ENCODE measurements at regions not wholly inside any gene's neighbourhood (a gene's known extent, or its start where the extent isn't known, plus 50 kb on each side); places are given as distances from the start of the nearest gene placed in this dataset.

DNA sequence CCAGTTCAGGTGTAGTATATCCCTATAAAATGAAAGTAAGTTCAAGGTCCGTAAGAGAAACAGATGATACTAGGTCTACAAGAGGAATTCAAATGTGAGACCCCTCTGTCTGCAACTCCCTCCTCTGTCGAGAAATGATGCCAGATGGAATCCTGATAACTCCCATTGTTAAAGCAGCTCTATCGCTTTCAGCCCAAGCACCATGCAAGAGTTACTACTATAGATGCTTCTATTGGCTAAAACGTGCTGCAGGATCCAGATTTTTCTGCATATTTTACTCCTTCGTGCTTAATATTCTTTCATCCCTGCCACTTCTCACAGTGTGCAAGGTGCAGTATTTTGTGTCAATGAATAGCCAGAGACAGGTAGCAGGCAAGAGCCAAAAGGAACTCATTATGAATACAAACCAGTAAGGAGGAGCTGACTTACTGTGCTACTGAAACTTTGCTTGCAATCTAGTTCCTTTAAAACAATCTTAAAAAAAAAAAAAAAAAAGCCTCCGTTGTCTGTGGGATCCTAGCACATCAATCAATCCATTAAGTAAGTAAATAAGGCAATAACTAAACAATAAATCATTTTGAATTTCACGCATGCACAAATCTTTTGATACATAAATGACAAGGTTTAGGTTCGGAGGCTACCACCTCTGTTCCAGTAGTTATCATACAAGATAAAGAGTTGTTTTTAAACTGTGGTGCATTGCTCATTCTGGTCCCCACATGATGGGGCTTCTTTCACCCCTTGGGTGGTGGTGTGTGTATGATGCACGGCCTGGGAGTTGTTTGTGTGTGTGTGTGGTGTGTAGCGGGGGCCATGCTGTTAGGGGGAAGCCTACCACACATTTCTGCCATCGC lies 151.1 kb upstream of the MPDZ start:
- DNase-seq: no peak

DNA sequence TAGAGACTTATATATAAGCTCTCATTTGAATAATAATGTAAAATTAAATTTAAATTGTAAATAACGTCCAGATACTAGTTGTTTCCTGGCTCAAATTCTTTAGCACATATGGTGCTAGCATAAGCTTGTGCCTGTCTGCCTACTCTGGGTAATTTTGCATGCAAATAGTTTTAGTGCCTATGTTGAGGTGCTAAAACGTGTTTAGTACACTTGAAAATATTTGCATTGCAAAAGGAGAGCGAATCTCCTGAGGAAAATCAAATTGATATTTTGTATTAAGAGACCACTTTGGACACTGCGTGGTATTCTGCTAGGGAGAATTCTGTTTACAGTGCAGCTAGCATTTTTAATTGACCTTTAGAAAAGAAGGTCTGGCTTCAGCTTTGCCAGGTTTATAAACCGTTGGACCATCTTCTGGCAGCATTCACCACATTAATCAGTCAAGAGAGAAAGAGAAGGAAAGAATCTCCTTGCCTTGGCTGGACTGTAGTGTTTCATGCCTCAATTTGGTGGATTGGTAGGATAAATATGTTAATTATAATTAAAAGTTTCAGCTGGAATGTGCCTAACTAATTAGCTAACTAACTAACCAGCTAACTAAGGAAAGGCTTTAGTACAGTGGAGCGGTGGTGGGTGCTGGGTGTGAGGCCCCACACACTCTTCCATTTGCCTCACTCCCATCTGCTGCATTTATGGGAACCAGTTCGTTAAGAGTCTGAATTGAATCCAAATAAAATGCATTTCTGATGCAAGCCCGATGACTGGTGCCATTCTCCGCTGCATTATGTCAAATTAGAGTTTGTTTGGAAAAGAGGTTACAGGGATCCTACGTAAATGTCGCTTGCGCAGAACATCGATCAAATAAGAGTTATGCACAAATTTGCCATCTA lies 150.1 kb upstream of the MPDZ start:
- no peak for DNase-seq

DNA sequence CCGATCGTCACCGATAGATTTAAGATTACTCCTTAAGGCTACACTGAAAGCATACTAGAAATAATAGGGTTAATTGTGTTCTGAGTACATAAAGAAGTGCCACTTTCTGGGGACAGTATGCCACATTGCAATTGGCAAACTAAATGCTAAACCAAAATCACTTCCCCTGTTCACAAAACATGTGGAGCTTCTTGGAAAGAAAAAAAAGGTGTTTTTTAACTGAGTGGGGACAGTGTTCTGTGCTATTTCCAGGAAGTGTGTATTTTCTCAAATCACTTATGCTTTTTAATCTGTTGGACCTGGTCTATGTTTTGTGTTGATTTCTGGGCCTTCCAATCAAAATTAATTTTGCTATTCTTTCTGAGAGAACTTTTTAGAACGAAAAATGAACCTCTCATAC lies 149.3 kb upstream of the MPDZ start:
- no peak for DNase-seq

DNA sequence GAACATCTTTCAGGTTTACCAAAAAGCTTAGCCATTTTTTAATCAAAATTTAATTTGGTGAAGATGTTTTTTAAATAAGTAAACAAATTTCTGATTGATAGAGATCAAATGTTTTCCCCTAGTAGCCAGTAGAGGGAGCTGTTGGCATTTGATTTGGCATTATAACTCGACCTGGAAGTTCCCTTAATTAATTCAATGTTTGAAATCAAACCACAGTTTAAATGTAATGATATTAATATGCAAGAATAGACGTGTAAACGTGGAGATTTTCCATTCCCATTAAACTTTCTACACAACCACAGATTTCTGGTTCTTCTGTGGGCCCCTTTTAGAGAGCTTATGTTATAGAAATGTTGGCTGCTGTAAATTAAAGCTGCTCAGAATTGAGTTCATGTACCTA lies 148.1 kb upstream of the MPDZ start:
- DNase-seq: no peak

DNA sequence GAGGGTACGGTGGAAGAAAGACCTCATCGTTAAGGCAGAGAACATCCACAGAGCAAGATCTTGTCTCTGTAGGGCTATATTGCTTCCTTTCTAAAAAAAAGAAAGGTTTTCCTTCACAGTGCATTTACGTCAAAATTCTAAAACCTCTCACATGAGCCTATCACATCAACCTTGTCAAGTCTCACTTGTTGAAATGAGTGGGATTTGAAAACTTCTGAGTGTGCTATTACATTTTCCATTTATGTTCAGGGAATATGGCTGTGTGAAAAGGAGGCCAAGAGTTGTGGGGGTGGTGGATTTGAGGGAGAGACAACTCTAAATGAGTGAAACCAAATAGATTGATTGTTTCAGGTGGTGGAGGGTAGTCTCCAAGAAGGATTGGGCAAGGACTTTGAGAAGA lies 147.1 kb upstream of the MPDZ start:
- DNase-seq: no peak

DNA sequence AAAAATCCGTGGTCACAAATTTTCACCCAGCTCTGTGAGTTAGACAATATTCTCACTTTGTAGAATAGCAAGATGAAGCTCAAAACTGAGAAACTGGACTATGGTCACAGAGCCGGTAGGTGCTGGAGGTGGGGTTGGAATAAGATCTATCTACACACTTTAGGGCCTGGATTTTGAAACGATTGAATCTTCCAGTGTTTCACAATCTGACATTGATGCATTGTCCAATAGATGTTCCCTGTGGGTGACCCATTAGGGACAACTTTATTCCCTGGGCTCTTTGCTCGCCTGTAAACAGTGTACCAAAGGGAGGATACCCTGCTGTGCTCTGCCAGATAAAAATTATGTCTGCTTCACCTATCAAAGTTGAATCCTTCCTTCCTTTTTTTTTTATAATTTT lies 145.4 kb upstream of the MPDZ start:
- no peak for DNase-seq

DNA sequence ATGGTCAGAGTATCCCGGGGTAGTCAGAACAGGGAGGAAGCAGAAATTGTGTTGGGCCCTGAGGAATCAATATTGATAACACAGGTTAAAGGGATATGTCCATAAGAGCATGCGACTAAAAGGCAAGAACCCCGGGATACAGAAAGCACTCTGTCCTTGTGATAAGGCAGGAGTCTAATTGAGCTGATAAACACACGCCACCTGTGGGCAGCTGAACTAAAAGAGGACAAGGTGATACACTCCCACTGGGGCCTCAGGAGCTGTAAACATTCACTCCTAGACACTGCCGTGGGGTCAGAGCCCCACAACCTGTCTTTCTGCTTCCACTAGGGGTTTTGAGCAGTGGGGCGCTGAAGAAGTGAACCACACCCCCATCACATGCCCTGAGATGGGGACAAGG lies 144.7 kb upstream of the MPDZ start:
- no peak for DNase-seq

DNA sequence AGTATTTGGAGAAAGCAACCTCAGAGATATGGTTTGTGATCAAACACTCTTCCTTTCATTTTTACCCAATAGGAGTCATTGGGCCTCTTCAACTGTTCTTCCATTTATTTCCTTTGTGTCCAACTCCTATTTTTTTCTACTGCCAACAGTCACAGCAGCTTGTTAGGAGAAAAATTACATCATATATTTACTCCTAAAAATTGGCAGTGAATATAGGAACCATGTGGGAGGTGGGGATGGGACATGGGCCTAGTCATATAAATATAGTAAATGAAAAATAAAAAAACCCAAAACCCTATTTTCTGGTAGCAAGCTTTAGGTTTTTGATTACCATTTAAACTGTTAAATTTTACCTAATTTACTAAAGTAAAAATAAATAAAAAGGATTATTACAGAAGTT lies 134.9 kb upstream of the MPDZ start:
- no peak for DNase-seq

DNA sequence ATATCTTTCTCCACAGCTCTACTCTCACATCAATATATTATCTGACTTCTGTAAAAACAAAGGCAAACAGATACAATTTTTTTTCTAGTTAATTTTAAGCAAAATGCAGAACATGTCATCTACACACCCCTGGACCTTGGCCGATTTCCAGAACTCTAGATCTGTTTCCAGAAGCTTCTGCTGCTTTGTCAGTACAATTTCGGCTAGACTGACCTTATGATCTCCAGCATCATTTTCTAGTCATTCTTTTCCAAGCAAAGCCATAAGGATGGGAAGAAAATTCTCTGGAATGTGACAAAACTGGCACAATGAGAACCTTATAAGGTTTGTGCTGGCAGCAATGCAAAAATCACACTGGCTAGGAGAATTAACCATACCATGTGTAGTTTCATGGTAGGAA lies 132.8 kb upstream of the MPDZ start:
- no peak for DNase-seq

DNA sequence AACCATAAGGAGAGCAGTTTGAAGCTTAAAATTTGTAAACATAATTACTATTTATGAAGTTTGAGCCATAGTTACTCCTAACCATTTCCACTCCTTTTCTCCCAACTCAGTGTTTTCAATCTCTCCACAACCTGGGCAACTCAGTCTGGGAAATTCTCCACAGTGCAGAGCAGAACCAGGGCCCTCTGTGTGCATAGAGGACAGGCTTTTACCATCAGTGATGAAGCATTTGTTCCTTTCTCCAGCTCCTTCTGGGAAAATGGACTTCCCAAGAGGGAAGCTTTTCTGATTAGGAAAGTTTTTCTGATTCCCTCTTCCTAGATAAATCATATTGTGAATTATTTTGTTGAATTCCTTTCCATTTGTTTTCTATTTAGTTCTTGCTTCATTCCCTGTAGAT lies 132.3 kb upstream of the MPDZ start:
- no peak for DNase-seq

DNA sequence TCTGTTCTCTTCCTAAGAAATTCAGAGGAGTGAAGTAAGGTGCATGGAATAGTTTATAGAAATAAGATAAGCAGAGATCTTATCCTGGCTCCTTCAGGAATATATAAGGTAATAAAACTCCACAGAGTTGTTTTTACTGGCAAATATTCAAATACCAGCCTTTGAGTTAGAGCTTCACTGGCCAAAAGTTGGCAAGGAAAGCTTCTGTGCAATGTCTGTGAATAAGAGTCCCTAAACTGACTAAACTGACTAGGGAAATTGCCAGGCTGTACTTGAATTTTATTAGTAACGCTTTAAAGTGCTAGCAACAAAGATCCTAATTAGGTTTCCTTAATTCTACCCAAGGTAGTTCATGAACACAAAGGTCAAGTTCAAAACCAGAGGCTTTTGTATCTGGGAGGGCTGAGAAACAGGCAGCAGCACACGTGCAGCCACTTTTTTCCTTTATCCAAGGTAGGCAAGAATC lies 131.1 kb upstream of the MPDZ start:
- no peak for DNase-seq

DNA sequence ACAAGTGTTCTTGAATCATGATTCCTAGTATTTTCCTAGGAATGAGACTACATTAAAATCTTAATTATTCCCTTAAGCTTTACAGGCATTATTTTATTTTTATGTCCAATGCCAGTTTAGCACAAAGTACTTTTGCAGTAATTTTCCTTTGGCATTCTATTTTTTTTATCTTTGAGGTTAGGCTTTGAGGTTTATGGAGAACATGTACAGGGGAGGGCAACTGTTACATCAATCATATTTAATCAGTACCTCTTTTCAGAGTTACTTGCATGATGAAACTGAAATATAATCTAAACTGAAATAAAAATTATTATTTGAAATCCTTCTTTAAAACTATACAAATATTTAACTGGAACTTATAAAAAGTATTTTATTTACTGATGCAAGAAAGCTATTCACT lies 118.2 kb upstream of the MPDZ start:
- DNase-seq: no peak

DNA sequence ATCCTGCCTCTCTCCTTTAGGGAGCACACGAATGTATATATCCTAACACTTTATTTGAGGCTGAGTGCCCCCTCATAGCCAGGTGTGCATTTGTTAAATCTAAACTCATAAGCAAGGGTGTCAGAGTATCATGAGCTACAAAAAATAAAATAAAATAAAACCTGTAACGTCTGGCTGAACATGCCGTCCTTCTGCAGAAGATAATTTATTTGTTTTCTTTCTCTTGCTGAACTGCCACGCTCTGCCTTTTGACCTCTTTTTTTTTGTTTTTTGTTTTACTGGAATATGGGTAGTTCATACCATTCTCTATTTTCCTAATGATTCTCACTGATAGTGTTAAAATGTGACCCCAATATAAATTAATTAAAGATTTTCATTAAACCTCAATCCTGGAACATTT lies 117.7 kb upstream of the MPDZ start:
- DNase-seq: no peak

DNA sequence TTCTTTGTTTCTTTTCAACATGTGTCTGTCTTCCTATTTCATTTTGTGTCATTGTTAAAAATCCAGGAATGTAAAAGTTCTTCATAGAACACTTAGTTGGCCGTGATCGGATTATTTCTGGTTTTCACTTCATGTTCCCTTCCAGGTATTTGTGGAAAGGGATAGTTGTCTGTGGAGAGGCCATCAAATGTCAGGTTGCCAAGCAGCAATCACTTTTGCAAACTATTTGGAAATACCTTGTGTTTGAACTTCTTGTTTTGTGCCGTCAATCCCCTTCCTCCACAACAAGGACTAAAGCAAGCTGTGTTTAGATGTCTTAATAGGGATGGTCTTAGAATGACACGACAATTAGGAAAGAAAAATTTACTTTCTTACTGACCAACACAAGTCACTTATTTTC lies 116.9 kb upstream of the MPDZ start:
- no peak for DNase-seq

DNA sequence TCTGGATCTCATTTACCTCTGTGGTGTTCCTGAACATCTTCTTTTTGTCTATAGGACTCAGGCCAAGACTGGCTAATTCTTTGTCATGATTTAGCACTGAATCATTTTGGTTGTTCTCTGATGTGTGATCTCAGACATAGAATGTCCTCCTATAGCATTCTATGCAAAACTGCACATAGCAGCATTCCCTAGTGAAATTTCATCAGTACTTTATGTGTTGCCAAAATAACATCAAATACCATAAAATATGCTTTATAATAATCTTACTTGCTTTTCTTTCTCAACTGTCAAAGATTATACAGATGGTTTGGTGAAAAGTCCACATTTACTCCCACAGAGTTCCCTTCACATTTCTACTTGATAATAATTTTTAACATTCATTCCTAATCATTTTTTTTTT lies 115.7 kb upstream of the MPDZ start:
- no peak for DNase-seq

DNA sequence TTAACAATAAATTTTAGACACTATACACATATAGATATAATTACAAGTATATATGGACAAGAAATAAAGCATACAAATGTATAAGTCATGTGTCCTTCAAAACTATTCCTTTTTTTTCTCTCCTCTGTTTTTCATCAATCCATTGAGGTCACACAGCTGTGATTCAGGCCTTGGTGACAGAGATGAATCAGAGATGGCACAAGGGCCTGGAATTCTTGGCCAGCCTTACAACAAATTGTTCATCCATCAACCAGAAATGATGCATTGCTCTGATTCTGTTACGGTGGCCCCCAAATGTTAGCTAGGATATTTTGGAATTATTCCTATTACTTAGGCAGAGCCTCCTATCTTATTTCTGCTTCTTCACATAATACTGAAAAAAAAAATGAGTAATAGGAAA lies 108.7 kb upstream of the MPDZ start:
- no peak for DNase-seq

DNA sequence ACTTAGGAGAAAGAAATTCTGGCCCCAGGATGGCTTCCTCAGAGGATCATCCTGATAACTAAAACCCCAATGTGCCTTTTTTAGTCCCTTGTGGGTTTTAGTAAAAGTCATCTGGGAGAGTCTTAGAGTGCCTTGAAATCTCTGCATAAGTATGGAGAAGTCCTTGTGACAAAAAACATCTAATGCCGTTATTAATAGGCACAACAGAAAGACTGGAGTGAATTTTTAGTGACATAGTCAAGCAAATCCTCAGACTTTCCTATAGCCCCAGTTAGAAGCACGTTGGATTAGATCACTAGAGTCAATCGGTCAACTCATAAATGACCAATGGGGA lies 108.2 kb upstream of the MPDZ start:
- no peak for DNase-seq

DNA sequence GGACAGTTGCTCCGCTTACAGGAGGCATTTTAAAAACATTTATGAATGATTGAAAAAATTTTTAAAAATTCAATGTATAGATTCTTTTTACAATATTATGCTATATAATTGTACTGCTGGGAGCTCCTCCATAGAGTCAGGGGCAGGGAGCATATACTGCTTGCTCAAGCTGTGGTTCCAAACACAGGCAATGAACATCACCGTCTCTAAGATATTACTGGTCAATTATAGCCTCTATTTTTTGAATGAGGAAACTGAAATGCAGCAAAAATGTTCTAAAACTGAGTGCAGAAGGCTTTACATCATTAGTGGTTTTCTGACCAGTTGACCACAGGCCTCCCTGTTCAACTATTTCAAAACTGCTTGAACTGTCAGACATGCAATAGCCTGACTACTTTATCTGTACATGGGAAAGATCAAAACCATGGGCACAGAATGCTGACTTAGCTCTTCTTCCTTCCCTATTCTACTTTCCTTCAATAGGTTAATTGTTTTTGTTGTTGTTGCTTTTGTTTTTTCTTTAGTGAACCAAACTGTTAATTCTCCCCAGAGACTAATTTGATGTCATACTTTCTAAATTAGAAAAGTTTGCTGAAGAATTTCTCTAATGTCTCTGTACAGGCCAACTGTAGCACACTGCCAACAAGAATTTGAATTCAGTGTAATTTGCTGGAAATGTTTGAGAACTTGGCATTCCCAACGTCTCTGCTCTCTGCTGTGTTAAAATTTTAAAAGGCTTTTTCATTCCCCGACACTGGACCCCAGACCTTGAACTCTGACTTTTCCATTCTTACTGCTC lies 107.6 kb upstream of the MPDZ start:
- no peak for DNase-seq

DNA sequence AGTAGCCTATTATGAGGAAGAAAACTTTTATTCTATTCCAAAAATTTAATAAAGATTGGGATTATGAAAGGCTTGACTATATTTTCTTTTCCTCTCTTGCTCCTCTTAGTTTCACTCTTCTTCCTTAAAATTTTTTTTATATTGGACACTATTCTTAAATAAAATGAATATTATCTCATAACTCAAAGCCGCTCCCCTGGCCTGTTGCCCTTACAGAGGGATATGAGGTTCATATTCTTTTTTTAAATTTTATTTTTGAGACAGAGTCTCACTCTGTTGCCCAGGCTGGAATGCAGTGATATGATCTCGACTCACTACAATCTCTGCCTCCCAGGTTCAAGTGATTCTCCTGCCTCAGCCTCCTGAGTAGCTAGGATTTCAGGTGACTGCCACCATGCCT lies 106.8 kb upstream of the MPDZ start:
- no peak for DNase-seq

DNA sequence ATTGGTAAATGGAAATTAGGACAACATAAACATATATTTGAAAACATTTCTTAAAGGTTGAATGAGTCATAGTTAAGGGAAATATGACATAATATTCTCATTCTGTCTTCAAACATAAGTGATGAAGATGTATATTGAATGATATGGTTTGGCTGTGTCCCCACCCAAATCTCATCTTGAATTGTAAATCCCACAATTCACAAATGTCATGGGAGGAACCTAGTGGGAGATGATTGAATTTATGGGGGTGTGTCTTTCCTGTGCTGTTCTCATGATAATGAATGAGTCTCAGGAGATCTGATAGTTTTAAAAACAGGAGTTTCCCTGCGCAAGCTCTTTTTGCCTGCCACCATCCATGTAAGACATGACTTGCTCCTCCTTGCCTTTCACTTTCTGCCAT lies 104.4 kb upstream of the MPDZ start:
- DNase-seq: no peak

DNA sequence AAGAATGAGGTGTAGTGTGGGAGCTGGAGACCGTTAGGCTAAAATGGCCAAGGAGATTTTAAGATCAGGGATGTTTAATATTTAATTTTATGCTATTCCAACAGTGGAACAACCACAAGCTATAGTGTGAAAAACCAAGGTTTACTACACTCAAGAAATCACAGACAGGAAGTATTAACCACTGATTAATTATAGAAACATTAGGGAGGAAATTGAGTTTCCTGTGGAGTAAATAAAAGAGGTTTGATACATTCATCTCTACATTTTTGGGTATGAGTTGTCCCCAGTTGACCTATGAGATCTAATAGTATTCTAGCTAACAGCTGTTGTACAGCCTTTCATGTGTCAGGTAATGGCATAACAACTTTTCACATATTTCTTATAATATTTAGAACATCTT lies 103.7 kb upstream of the MPDZ start:
- no peak for DNase-seq

DNA sequence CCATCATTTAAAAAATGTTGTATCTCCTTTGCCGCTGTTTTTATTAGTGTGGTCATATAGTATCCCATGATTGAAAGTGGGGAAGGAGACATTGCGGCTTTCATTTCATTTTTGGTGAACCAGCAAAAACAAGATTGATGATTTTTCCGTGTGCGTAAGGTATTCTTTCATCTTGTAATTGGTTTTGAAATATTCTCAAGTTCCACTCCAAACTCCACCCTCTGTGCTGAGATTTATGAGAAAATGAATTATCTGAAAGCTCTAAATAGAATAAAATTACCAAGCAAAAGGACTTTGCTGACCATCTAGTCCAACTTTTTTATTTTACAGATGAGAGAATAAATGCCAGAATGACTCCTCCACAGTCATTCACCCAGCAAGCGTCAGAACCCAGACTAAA lies 103.1 kb upstream of the MPDZ start:
- DNase-seq: no peak

DNA sequence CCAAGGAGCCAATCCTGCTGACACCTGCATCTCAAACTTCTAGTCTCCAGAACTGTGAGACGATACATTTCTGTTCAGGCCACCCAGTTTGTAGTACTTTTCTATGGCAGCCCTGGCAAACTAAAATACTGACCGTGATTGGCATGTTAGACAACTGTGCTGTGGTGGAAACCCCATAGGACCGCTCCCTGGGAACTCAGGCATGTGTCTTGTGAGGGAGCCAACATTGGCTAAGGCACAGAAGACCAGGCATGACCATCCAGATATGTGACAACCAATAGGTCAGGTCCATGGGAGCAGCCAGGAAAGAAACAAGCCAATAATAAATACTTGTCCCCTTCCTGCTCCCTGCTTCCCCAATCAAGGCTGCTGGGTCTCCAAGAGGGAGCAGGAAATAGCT lies 101.4 kb upstream of the MPDZ start:
- DNase-seq: no peak

DNA sequence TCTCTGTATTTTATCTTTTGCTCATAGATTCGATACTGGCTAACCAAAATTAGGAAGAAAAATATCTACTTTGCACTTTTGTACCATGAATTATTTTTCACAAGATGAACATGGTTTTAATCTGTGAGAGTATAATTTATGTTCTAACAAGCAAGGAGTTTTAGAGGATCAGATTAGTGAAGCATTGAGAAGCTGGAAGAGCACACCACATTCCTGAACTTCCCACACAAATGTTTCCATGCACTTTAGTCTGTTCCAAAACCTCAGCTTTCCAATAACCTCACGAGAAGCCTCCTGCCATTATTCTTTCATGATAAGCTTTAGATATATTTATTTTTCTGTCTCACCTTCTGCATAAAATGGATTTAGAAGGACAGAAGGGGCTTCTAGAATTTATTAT lies 98.7 kb upstream of the MPDZ start:
- no peak for DNase-seq

Data from stimulated activated CD4-positive, alpha-beta T cell treated with anti-CD3 and anti-CD28 coated beads, Interleukin-15, amount 100 ng/mL, for 24 hours (primary cell).